Chondrocyte (in vitro differentiated cells): ENCODE measurements at regions not wholly inside any gene's neighbourhood (a gene's known extent, or its start where the extent isn't known, plus 50 kb on each side); places are given as distances from the start of the nearest gene placed in this dataset.

Source experiments
- DNase-seq: peaks from one replicate; pipeline ENCODE4 v3.0.0; 2021; ENCODE audit warnings: mixed read lengths, low spot score
- H3K27ac Mint-ChIP-seq: one replicate; pipeline ENCODE4 v1.8.0; 2021; ENCODE audit warnings: mild to moderate bottlenecking, moderate library complexity, mixed read lengths; ENCODE audit not compliant: unreplicated experiment
- H3K27me3 Mint-ChIP-seq: 2 replicates; pipeline ENCODE4 v1.8.0; 2021; ENCODE audit warnings: low read depth, mixed read lengths
- H3K36me3 Mint-ChIP-seq: 2 replicates; pipeline ENCODE4 v1.8.0; 2021; ENCODE audit warnings: low read depth, mixed read lengths
- H3K4me1 Mint-ChIP-seq: 2 replicates; pipeline ENCODE4 v1.8.0; 2021; ENCODE audit warnings: low read depth, mild to moderate bottlenecking, mixed read lengths
- H3K4me3 Mint-ChIP-seq: one replicate; pipeline ENCODE4 v1.8.0; 2021; ENCODE audit warnings: mild to moderate bottlenecking, moderate library complexity, mixed read lengths; ENCODE audit not compliant: unreplicated experiment
- H3K9me3 Mint-ChIP-seq: 2 replicates; pipeline ENCODE4 v1.8.0; 2021; ENCODE audit warnings: low read depth, mixed read lengths
- CTCF ChIP-seq: fragments of 200-600 bp; sonication (generic); IDR thresholded peaks from 2 replicates; pipeline ENCODE4 v1.5.0; 2021; ENCODE audit warnings: antibody characterized with exemption, mild to moderate bottlenecking, moderate library complexity

GRCh38 chr9:88221105-88221504 is 82.8 kb upstream of the SPATA31C2 start:
- Mint-ChIP-seq H3K4me3 (no peak overlapping the region), H3K4me1 (peaks cover 17% of the 10 kb centered on the region), H3K36me3 (no peaks in the 10 kb centered on the region), H3K27me3 (no peaks in the 10 kb centered on the region), H3K27ac (no peak overlapping the region), H3K9me3 (no peaks in the 10 kb centered on the region)
- DNase-seq: no peak
- no peak for TF ChIP-seq CTCF

DNA sequence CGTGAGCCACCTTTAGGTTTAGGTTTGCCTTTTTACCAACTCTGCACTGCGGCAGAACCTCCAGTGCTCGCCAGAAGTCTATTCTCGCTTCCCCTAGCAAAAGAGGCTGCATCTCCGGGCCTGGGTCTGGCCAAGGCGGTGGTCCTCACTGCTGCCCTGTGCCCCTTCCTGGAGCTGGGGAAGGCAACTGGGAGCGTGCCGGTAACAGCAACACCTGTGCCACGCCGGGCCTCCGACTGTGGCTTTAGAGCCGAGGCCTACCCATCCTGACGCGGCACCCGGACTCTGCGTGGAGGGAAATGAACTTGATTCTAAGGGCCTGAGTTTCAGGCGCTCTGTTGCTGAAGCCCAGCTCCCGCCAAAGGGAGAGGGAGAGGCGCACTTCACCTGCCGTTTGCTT is 82.4 kb upstream of the SPATA31C2 start:
- H3K9me3 Mint-ChIP-seq: no peaks in the 10 kb centered on the region
- H3K27me3 Mint-ChIP-seq: no peaks in the 10 kb centered on the region
- H3K27ac Mint-ChIP-seq: no peak overlapping the region
- no peaks in the 10 kb centered on the region for H3K36me3 Mint-ChIP-seq
- peaks cover 18% of the 10 kb centered on the region for H3K4me1 Mint-ChIP-seq
- no peak for TF ChIP-seq CTCF
- no peak for DNase-seq
- H3K4me3 Mint-ChIP-seq: no peak overlapping the region

DNA sequence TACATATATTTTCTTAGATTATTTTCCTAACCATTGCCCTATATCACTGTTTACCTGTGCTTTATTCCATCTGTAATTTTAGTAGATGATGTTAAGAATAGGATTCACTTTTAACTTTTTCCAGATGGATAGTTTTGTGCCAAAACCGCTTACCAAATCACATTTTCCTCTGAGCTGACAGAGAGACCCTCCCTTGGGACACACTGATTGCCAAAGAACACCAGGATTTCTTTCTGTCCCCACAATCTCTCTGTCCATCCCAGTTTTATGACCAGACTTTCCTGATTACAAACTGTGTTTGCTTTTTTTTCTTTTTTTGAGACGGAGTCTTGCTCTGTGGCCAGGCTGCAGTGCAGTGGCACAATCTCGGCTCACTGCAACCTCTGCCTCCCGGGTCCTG is 81.3 kb upstream of the SPATA31C2 start:
- DNase-seq: no peak
- Mint-ChIP-seq H3K36me3 (no peaks in the 10 kb centered on the region), H3K27me3 (no peaks in the 10 kb centered on the region), H3K4me3 (no peak overlapping the region), H3K27ac (peak overlapping the region; percentile 65), H3K4me1 (peaks cover 25% of the 10 kb centered on the region), H3K9me3 (no peaks in the 10 kb centered on the region)
- no peak for TF ChIP-seq CTCF

DNA sequence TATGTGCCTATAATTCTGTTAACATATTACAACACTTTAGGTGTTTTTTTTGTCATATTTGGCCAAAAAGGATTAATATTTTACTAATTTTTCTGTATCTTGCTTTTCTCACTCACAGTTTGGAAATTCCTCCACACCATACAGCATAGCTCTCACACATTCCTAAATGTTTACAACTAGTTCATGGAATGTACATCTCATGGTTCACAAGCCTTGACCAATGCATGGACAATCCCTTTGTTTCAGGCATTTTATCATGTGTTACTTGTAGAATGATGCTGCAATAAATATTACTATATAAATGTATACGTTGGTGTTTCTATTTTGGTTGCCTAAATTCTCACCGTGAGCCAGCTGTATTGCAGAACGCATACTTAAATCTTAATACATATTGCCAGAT is 80.5 kb upstream of the SPATA31C2 start:
- peak overlapping the region; percentile 88 for H3K27ac Mint-ChIP-seq
- no peaks in the 10 kb centered on the region for H3K27me3 Mint-ChIP-seq
- H3K9me3 Mint-ChIP-seq: peaks cover 1% of the 10 kb centered on the region
- TF ChIP-seq CTCF: no peak
- H3K4me1 Mint-ChIP-seq: peaks cover 25% of the 10 kb centered on the region
- H3K36me3 Mint-ChIP-seq: no peaks in the 10 kb centered on the region
- H3K4me3 Mint-ChIP-seq: no peak overlapping the region
- no peak for DNase-seq

- Mint-ChIP-seq H3K4me3 (no peak overlapping the region), H3K4me1 (peaks cover 25% of the 10 kb centered on the region), H3K27ac (no peak overlapping the region), H3K27me3 (no peaks in the 10 kb centered on the region), H3K36me3 (no peaks in the 10 kb centered on the region), H3K9me3 (peaks cover 12% of the 10 kb centered on the region)
- DNase-seq: no peak
- TF ChIP-seq CTCF: no peak
These were observed 78.1 kb upstream of the SPATA31C2 start for GRCh38 chr9:88216126-88216995.
